ENCODE measurements at regions not wholly inside any gene's neighbourhood (a gene's known extent, or its start where the extent isn't known, plus 50 kb on each side); places are given as distances from the start of the nearest gene placed in this dataset.
"Not testable (repeated sequence)": the region's sequence is repeated elsewhere in the genome, so short reads cannot be mapped to it uniquely, and the experiment has no call there.

DNA sequence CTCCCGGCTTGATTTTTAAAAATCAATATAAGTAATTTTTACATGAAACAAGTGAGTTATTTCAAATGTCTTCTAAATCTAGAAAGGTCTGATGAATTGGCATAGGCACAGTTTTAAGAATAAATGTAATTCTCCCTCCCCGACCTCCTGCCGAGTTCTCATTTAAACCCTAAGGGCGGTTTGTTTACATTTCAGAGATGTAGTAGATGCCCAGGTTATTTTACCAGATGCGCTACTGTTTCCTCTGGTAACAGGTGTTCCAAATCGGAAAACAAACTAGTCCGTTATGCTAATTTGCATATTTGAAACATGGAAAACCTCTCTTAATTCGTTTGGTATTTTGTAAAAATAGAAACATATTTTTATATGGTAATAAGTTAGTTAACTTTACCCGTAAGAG, 53.8 kb upstream of the CFAP126 start (continued):
- TF ChIP-seq, protein P1, sequence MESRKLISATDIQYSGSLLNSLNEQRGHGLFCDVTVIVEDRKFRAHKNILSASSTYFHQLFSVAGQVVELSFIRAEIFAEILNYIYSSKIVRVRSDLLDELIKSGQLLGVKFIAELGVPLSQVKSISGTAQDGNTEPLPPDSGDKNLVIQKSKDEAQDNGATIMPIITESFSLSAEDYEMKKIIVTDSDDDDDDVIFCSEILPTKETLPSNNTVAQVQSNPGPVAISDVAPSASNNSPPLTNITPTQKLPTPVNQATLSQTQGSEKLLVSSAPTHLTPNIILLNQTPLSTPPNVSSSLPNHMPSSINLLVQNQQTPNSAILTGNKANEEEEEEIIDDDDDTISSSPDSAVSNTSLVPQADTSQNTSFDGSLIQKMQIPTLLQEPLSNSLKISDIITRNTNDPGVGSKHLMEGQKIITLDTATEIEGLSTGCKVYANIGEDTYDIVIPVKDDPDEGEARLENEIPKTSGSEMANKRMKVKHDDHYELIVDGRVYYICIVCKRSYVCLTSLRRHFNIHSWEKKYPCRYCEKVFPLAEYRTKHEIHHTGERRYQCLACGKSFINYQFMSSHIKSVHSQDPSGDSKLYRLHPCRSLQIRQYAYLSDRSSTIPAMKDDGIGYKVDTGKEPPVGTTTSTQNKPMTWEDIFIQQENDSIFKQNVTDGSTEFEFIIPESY (IDR thresholded peaks at IDR 0.05) = no peak
- TF ChIP-seq, protein P2, sequence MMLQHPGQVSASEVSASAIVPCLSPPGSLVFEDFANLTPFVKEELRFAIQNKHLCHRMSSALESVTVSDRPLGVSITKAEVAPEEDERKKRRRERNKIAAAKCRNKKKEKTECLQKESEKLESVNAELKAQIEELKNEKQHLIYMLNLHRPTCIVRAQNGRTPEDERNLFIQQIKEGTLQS (IDR thresholded peaks at IDR 0.05) = no peak
- no peak for TF ChIP-seq HNF4G (IDR thresholded peaks at IDR 0.05)

DNA sequence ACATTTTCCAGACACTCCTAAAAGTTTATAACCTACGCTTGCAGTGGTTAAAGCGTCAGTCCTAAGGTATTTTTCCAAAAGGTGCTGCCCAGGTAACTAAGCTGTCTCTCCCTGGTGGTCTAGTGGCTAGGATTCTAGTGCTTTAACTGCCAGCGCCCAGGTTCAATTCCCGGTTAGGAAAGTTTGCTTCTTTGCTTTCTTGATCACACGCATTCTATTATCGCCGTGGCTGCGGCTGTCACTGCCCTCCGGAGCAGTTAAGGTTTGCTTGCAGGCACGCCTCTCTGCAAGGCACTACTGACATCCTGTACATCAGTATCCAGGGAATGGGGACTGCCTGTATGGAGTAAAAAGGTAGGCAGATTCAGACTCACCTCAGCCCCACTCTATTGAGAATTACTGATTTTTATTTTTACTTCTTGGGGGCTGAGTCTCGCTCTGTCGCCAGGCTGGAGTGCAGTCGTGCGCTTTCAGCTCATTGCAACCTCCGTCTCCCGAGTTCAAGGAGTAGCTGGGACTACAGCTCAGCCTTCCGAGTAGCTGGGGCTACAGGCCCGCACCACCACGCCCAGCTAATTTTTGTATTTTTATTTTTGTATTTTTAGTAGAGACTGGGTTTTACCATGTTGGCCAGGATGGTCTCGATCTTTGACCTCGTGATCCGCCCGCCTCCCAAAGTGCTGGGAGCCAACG, 53.2 kb upstream of the CFAP126 start:
- Histone ChIP-seq H3K4me3 (ENCODE audit: low read depth in 1 of 3, low read length in 3 of 3) (no peak overlapping the region), H3K27me3 (ENCODE audit: control insufficient read depth in 4 of 4, insufficient read depth in 4 of 4, low read length in 3 of 4) (no peaks in the 10 kb centered on the region), H3K9ac (ENCODE audit: low read depth in 1 of 2, low read length in 2 of 2) (no peak overlapping the region), H3K27ac (ENCODE audit: low read depth in 1 of 2, low read length in 2 of 2) (no peak overlapping the region), H3K4me1 (ENCODE audit: control insufficient read depth in 4 of 4, insufficient read depth in 4 of 4, low read length in 3 of 4) (no peaks in the 10 kb centered on the region), H3K9me3 (ENCODE audit: control insufficient read depth in 4 of 4, low read length in 3 of 4) (no peaks in the 10 kb centered on the region), H3K36me3 (ENCODE audit: control insufficient read depth in 4 of 4, insufficient read depth in 3 of 4, low read depth in 1 of 4, low read length in 3 of 4) (no peaks in the 10 kb centered on the region)
- TF ChIP-seq, protein P3, sequence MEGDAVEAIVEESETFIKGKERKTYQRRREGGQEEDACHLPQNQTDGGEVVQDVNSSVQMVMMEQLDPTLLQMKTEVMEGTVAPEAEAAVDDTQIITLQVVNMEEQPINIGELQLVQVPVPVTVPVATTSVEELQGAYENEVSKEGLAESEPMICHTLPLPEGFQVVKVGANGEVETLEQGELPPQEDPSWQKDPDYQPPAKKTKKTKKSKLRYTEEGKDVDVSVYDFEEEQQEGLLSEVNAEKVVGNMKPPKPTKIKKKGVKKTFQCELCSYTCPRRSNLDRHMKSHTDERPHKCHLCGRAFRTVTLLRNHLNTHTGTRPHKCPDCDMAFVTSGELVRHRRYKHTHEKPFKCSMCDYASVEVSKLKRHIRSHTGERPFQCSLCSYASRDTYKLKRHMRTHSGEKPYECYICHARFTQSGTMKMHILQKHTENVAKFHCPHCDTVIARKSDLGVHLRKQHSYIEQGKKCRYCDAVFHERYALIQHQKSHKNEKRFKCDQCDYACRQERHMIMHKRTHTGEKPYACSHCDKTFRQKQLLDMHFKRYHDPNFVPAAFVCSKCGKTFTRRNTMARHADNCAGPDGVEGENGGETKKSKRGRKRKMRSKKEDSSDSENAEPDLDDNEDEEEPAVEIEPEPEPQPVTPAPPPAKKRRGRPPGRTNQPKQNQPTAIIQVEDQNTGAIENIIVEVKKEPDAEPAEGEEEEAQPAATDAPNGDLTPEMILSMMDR (IDR thresholded peaks at IDR 0.05; ENCODE audit: low read depth, low read length, missing input control) = no peak
- TF ChIP-seq SP1 (IDR thresholded peaks at IDR 0.05) (no peak), EGR1 (IDR thresholded peaks at IDR 0.05; ENCODE audit: low read depth in 2 of 2) (no peak), TAF1 (conservative IDR thresholded peaks at IDR 0.05) (no peak), HNF4A (conservative IDR thresholded peaks at IDR 0.05) (no peak)
- TF ChIP-seq, protein P4, sequence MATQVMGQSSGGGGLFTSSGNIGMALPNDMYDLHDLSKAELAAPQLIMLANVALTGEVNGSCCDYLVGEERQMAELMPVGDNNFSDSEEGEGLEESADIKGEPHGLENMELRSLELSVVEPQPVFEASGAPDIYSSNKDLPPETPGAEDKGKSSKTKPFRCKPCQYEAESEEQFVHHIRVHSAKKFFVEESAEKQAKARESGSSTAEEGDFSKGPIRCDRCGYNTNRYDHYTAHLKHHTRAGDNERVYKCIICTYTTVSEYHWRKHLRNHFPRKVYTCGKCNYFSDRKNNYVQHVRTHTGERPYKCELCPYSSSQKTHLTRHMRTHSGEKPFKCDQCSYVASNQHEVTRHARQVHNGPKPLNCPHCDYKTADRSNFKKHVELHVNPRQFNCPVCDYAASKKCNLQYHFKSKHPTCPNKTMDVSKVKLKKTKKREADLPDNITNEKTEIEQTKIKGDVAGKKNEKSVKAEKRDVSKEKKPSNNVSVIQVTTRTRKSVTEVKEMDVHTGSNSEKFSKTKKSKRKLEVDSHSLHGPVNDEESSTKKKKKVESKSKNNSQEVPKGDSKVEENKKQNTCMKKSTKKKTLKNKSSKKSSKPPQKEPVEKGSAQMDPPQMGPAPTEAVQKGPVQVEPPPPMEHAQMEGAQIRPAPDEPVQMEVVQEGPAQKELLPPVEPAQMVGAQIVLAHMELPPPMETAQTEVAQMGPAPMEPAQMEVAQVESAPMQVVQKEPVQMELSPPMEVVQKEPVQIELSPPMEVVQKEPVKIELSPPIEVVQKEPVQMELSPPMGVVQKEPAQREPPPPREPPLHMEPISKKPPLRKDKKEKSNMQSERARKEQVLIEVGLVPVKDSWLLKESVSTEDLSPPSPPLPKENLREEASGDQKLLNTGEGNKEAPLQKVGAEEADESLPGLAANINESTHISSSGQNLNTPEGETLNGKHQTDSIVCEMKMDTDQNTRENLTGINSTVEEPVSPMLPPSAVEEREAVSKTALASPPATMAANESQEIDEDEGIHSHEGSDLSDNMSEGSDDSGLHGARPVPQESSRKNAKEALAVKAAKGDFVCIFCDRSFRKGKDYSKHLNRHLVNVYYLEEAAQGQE (IDR thresholded peaks at IDR 0.05) = no peak
- no peak for DNase-seq (ENCODE audit: low spot score)
- WGBS = 75% methylated on average over 24 of the region's 24 CpGs

DNA sequence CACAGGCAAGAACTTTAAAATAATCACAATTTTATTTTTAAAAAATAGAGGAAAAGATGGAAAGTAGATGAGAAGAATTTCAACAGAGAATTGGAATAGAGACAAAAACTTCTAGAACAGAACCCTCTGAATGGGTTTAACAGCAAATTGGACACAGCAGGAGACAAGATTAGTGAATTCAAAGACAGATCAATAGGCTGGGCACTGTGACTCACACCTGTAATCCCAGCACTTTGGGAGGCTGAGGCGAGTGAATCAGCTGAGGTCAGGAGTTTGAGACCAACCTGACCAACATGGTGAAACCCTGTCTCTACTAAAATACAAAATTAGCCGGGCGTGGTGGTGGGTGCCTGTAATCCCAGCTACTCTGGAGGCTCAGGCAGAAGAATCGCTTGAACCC, 49.9 kb upstream of the CFAP126 start:
- H3K9me3 ChIP-seq (ENCODE audit: control insufficient read depth in 4 of 4, low read length in 3 of 4); DNase-seq (ENCODE audit: low spot score); H3K27me3 ChIP-seq (ENCODE audit: control insufficient read depth in 4 of 4, insufficient read depth in 4 of 4, low read length in 3 of 4); H3K4me3 ChIP-seq (ENCODE audit: low read depth in 1 of 3, low read length in 3 of 3); H3K4me1 ChIP-seq (ENCODE audit: control insufficient read depth in 4 of 4, insufficient read depth in 4 of 4, low read length in 3 of 4); H3K27ac ChIP-seq (ENCODE audit: low read depth in 1 of 2, low read length in 2 of 2); H3K36me3 ChIP-seq (ENCODE audit: control insufficient read depth in 4 of 4, insufficient read depth in 3 of 4, low read depth in 1 of 4, low read length in 3 of 4); H3K9ac ChIP-seq (ENCODE audit: low read depth in 1 of 2, low read length in 2 of 2): not testable (repeated sequence)
- 97% methylated on average over 4 of the region's 4 CpGs for WGBS
